ENCODE measurements at regions not wholly inside any gene's neighbourhood (a gene's known extent, or its start where the extent isn't known, plus 50 kb on each side); places are given as distances from the start of the nearest gene placed in this dataset.
"Not testable (repeated sequence)": the region's sequence is repeated elsewhere in the genome, so short reads cannot be mapped to it uniquely, and the experiment has no call there.

GRCh38 chr2:22126978-22127377, 1003.2 kb downstream of the TDRD15 start:
- Mint-ChIP-seq H3K27ac (no peak overlapping the region), H3K36me3 (peaks cover 0 to 10% of the 10 kb centered on the region in 2 donors)
- no peak for DNase-seq (ENCODE audit: low spot score in 2 of 2)

GRCh38 chr2:22134421-22134820, 1010.7 kb downstream of the TDRD15 start:
- H3K9me3 Mint-ChIP-seq: peaks cover 18 to 19% of the 10 kb centered on the region in 2 donors
- ATAC-seq (no peak), DNase-seq (ENCODE audit: low spot score in 2 of 2) (no peak)
- H3K36me3 Mint-ChIP-seq: peaks cover 0 to 6% of the 10 kb centered on the region in 2 donors
- H3K27ac Mint-ChIP-seq: no peak overlapping the region

More at GRCh38 chr2:22126978-22127377, 1003.2 kb downstream of the TDRD15 start:
- no peak for ATAC-seq
- H3K9me3 Mint-ChIP-seq: peaks cover 23 to 27% of the 10 kb centered on the region in 2 donors

GRCh38 chr2:22136446-22136845, 1012.7 kb downstream of the TDRD15 start:
- Mint-ChIP-seq H3K27ac (no peak overlapping the region), H3K36me3 (peaks cover 0 to 6% of the 10 kb centered on the region in 2 donors), H3K9me3 (peaks cover 18 to 20% of the 10 kb centered on the region in 2 donors)
- no peak for ATAC-seq
- DNase-seq (ENCODE audit: low spot score in 2 of 2): no peak

- no peaks in the 10 kb centered on the region for H3K36me3 Mint-ChIP-seq
- peaks cover 27 to 30% of the 10 kb centered on the region in 2 donors for H3K9me3 Mint-ChIP-seq
- ATAC-seq: no peak
- no peak for DNase-seq (ENCODE audit: low spot score in 2 of 2)
- no peak overlapping the region for H3K27ac Mint-ChIP-seq
Observed at GRCh38 chr2:22143840-22144239, 1020.1 kb downstream of the TDRD15 start.

GRCh38 chr2:22153931-22154613, 1030.3 kb downstream of the TDRD15 start:
- DNase-seq (ENCODE audit: low spot score in 2 of 2): no peak
- ATAC-seq: no peak
- Mint-ChIP-seq H3K9me3 (peaks cover 21 to 32% of the 10 kb centered on the region in 2 donors), H3K27ac (no peak overlapping the region), H3K36me3 (peaks cover 0 to 14% of the 10 kb centered on the region in 2 donors)

GRCh38 chr2:22156661-22157060, 1032.9 kb downstream of the TDRD15 start:
- ATAC-seq; DNase-seq (ENCODE audit: low spot score in 2 of 2): not testable (repeated sequence)

GRCh38 chr2:22167256-22167655, 1043.5 kb downstream of the TDRD15 start:
- ATAC-seq: no peak
- H3K9me3 Mint-ChIP-seq: peaks cover 18 to 23% of the 10 kb centered on the region in 2 donors
- H3K27ac Mint-ChIP-seq: no peak overlapping the region
- no peaks in the 10 kb centered on the region for H3K36me3 Mint-ChIP-seq
- no peak for DNase-seq (ENCODE audit: low spot score in 2 of 2)

More at GRCh38 chr2:22156661-22157060, 1032.9 kb downstream of the TDRD15 start:
- not testable (repeated sequence) for H3K27ac Mint-ChIP-seq, H3K36me3 Mint-ChIP-seq
- peaks cover 19 to 25% of the 10 kb centered on the region in 2 donors for H3K9me3 Mint-ChIP-seq

GRCh38 chr2:22175003-22175402, 1051.2 kb downstream of the TDRD15 start:
- H3K9me3 Mint-ChIP-seq: peaks cover 13 to 18% of the 10 kb centered on the region in 2 donors
- no peaks in the 10 kb centered on the region for H3K36me3 Mint-ChIP-seq
- DNase-seq (ENCODE audit: low spot score in 2 of 2) (no peak), ATAC-seq (no peak)
- no peak overlapping the region for H3K27ac Mint-ChIP-seq

GRCh38 chr2:22185251-22185650, 1061.5 kb downstream of the TDRD15 start:
- no peak overlapping the region for H3K27ac Mint-ChIP-seq
- H3K9me3 Mint-ChIP-seq: peaks cover 0 to 4% of the 10 kb centered on the region in 2 donors
- no peak for DNase-seq (ENCODE audit: low spot score in 2 of 2)

GRCh38 chr2:22186261-22186828, 1062.6 kb downstream of the TDRD15 start:
- not testable (repeated sequence) for H3K36me3 Mint-ChIP-seq; H3K9me3 Mint-ChIP-seq; H3K27ac Mint-ChIP-seq; DNase-seq (ENCODE audit: low spot score in 2 of 2); ATAC-seq

More at GRCh38 chr2:22185251-22185650, 1061.5 kb downstream of the TDRD15 start:
- no peak for ATAC-seq
- H3K36me3 Mint-ChIP-seq: no peaks in the 10 kb centered on the region

GRCh38 chr2:22189893-22190480, 1066.2 kb downstream of the TDRD15 start:
- ATAC-seq: no peak

GRCh38 chr2:22194218-22194617, 1070.5 kb downstream of the TDRD15 start:
- Mint-ChIP-seq H3K9me3 (peaks cover 10 to 18% of the 10 kb centered on the region in 2 donors), H3K27ac (no peak overlapping the region), H3K36me3 (no peaks in the 10 kb centered on the region)
- ATAC-seq: no peak
- DNase-seq (ENCODE audit: low spot score in 2 of 2): no peak

More at GRCh38 chr2:22189893-22190480, 1066.2 kb downstream of the TDRD15 start:
- DNase-seq (ENCODE audit: low spot score in 2 of 2): no peak
- H3K9me3 Mint-ChIP-seq: peaks cover 10 to 14% of the 10 kb centered on the region in 2 donors
- H3K36me3 Mint-ChIP-seq: no peaks in the 10 kb centered on the region
- H3K27ac Mint-ChIP-seq: no peak overlapping the region

GRCh38 chr2:22196806-22197205, 1073.0 kb downstream of the TDRD15 start:
- peaks cover 10 to 18% of the 10 kb centered on the region in 2 donors for H3K9me3 Mint-ChIP-seq
- ATAC-seq (no peak), DNase-seq (ENCODE audit: low spot score in 2 of 2) (no peak)
- no peak overlapping the region for H3K27ac Mint-ChIP-seq
- H3K36me3 Mint-ChIP-seq: no peaks in the 10 kb centered on the region

- DNase-seq (ENCODE audit: low spot score in 2 of 2): no peak
- peaks cover 2 to 9% of the 10 kb centered on the region in 2 donors for H3K9me3 Mint-ChIP-seq
- H3K27ac Mint-ChIP-seq: no peak overlapping the region
- no peaks in the 10 kb centered on the region for H3K36me3 Mint-ChIP-seq
- ATAC-seq: no peak
Observed at GRCh38 chr2:22198381-22199283, 1074.9 kb downstream of the TDRD15 start.

GRCh38 chr2:22199994-22200393, 1076.2 kb downstream of the TDRD15 start:
- DNase-seq (ENCODE audit: low spot score in 2 of 2) (no peak), ATAC-seq (no peak)
- no peaks in the 10 kb centered on the region for H3K36me3 Mint-ChIP-seq
- peaks cover 0 to 7% of the 10 kb centered on the region in 2 donors for H3K9me3 Mint-ChIP-seq
- no peak overlapping the region for H3K27ac Mint-ChIP-seq

GRCh38 chr2:22209545-22209944, 1085.8 kb downstream of the TDRD15 start:
- DNase-seq (ENCODE audit: low spot score in 2 of 2): no peak
- Mint-ChIP-seq H3K9me3 (peaks cover 16 to 37% of the 10 kb centered on the region in 2 donors), H3K27ac (no peak overlapping the region), H3K36me3 (peaks cover 0 to 8% of the 10 kb centered on the region in 2 donors)
- no peak for ATAC-seq

Measured in activated naive CD4-positive, alpha-beta T cell treated with anti-CD3 and anti-CD28 coated beads, Interleukin-2, amount 50 U/mL, for 72 hours (primary cell).